Esophagus muscularis mucosa (tissue), 4 donors: ENCODE measurements at regions not wholly inside any gene's neighbourhood (a gene's known extent, or its start where the extent isn't known, plus 50 kb on each side); places are given as distances from the start of the nearest gene placed in this dataset.

Source experiments
- DNase-seq: peaks from one replicate; pipeline ENCODE4 v3.0.0-alpha.2; 2017; ENCODE audit errors: extremely low spot score
- H3K27ac ChIP-seq, 4 donors: fragments of 200-600 bp; sonication (generic); replicated peaks in 1 of 4; 1 replicate in 3 of 4; 2 replicates in 1 of 4; pipeline ENCODE4 v1.5.1; 2016 to 2019; ENCODE audit warnings: mild to moderate bottlenecking in 1 of 4
- H3K27me3 ChIP-seq, 4 donors: fragments of 200-600 bp; sonication (generic); one replicate each; pipeline versions ENCODE4 v1.5.1 to v1.6.0; 2016 to 2019
- H3K36me3 ChIP-seq, 4 donors: fragments of 200-600 bp; sonication (generic); one replicate each; pipeline ENCODE4 v1.5.1; 2016 to 2019
- H3K4me1 ChIP-seq, 4 donors: fragments of 200-600 bp; sonication (generic); one replicate each; pipeline ENCODE4 v1.5.1; 2016 to 2019
- H3K4me3 ChIP-seq, 4 donors: fragments of 200-600 bp; sonication (generic); 1 replicate in 2 of 4; 2 replicates in 2 of 4; pipeline ENCODE4 v1.5.1; 2016 to 2019; ENCODE audit warnings: mild to moderate bottlenecking in 4 of 4, moderate library complexity in 1 of 4
- H3K9me3 ChIP-seq, 4 donors: fragments of 200-600 bp; sonication (generic); 1 replicate in 3 of 4; 2 replicates in 1 of 4; pipeline ENCODE4 v1.5.1; 2016 to 2019
- CTCF ChIP-seq, 3 experiments: fragments of 200-600 bp in 2 of 3; fragments of 450-650 bp in 1 of 3; sonication (generic) in 2 of 3; IDR thresholded peaks; one replicate each; pipeline ENCODE4 v1.5.1; 2017 to 2019; ENCODE audit warnings: antibody characterized with exemption in 3 of 3, mild to moderate bottlenecking in 2 of 3, moderate library complexity in 1 of 3
- EP300 ChIP-seq: sonication (generic); formaldehyde crosslinking; IDR thresholded peaks from one replicate; pipeline ENCODE4 v1.6.1; 2017; ENCODE audit warnings: antibody characterized with exemption
- POLR2A ChIP-seq: fragments of 450-650 bp; IDR thresholded peaks from one replicate; pipeline ENCODE4 v1.6.1; 2017; ENCODE audit warnings: antibody characterized with exemption, moderate library complexity, mild to moderate bottlenecking, low read depth
- POLR2AphosphoS5 ChIP-seq, 2 donors: sonication (generic); formaldehyde crosslinking; IDR thresholded peaks; one replicate each; pipeline ENCODE4 v1.6.1; 2017; ENCODE audit warnings: antibody characterized with exemption in 2 of 2
- WGBS: methylation state at CpG from one replicate; pipeline ENCODE4 v1.1.5; 2018; 5-methylcytosine and 5-hydroxymethylcytosine counted together
- intact Hi-C: fragments of 100-400 bp; cut with DNase I; formaldehyde crosslinking; loops from one replicate; pipeline ENCODE4 v1.15.1; 2023

DNA sequence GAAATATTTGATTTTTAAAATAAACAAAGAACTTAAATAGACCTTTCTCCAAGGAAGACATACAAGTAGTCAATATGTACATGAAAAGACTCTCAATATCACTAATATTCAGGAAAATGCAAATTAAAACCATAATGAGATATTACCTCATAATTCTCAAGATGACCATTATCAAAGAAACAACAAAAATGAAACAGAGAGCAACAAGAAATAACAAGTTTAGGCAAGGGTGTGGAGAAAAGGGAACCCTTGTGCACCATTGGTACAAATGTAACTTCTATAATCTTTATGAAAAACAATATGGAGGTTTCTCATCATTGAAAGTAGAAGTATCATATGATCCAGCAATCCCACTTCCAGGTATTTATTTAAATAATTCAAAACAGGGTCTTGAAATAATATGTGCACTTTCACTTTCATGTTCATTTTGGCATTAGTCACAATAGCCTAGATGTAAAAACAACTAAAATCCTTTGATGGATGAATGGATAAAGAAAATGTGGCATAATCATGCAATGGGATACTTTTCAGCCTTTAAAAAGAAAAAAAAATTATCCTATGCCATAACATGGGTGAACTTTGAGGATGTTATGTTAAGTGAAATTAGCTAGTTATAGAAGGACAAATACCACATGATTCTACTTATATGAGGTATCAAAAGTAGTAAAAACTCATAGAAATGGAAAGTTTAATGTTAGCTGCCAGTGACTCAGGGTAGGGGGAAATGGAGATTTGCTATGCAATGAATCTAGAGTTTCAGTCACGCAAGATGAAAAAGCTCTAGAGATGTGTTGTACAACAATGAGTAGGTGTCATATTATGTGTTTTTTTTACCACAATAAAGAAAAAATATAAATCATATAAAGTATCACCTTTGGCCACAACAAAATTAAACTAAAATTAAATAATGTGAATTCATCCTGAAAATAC, 114.5 kb upstream of the LYPLAL1 start:
- DNase-seq = no peak
- Histone ChIP-seq H3K4me1 (no peaks in the 10 kb centered on the region), H3K9me3 (no peaks in the 10 kb centered on the region), H3K4me3 (no peak overlapping the region), H3K27ac (no peak overlapping the region), H3K27me3 (no peaks in the 10 kb centered on the region), H3K36me3 (no peaks in the 10 kb centered on the region)
- 97% methylated on average over 1 of the region's 1 CpG for WGBS
- intact Hi-C loops = no loop called here
- TF ChIP-seq CTCF (IDR thresholded peaks at IDR 0.05) (no peak), EP300 (no peak), POLR2AphosphoS5 (IDR thresholded peaks at IDR 0.05) (no peak), POLR2A (no peak)

- WGBS = 84% methylated on average over 5 of the region's 5 CpGs
- Histone ChIP-seq H3K9me3 (no peaks in the 10 kb centered on the region), H3K4me3 (no peak overlapping the region), H3K36me3 (no peaks in the 10 kb centered on the region), H3K4me1 (no peaks in the 10 kb centered on the region), H3K27me3 (no peaks in the 10 kb centered on the region), H3K27ac (no peak overlapping the region)
- DNase-seq = no peak
- TF ChIP-seq POLR2AphosphoS5 (IDR thresholded peaks at IDR 0.05) = no peak
- TF ChIP-seq CTCF (IDR thresholded peaks at IDR 0.05) = no peak
- no peak for TF ChIP-seq EP300
- no peak for TF ChIP-seq POLR2A
- intact Hi-C loops = loop anchor here (10.0 kb wide), 1 partner anchor 716 kb away; the partner anchor contains the start of gene TGFB2
Measured at GRCh38 chr1:219060798-219061197, 112.9 kb upstream of the LYPLAL1 start.

DNA sequence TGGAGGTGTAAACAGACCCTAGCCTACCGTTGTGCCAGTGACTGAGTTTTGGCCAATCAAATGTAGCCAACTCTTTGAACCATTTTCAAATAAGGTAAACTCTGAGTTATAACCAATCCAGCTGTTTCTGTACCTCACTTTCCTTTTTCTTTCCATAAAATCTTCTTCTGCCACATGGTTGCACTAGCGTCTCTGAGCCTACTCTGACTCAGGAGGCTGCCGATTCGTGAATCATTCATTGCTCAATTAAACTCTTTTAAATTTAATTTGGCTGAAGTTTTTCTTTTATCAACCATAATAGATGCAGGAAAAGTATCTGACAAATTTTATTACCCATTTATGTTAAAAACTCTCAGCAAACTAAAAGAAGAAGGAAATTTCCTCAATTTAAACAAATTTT, 111.5 kb upstream of the LYPLAL1 start:
- peaks cover 0 to 14% (median 8%) of the 10 kb centered on the region in 4 donors for H3K4me1 ChIP-seq
- WGBS = 70% methylated on average over 4 of the region's 4 CpGs
- H3K27ac ChIP-seq = no peak overlapping the region
- no peaks in the 10 kb centered on the region for H3K27me3 ChIP-seq
- H3K4me3 ChIP-seq = no peak overlapping the region
- TF ChIP-seq POLR2AphosphoS5 (IDR thresholded peaks at IDR 0.05) (no peak), CTCF (IDR thresholded peaks at IDR 0.05) (no peak), POLR2A (no peak), EP300 (no peak)
- no peak for DNase-seq
- H3K36me3 ChIP-seq = no peaks in the 10 kb centered on the region
- no peaks in the 10 kb centered on the region for H3K9me3 ChIP-seq
- intact Hi-C loops = loop anchor here (10.0 kb wide), 1 partner anchor 717 kb away; the partner anchor contains the start of gene TGFB2

GRCh38 chr1:219066098-219066497, 107.6 kb upstream of the LYPLAL1 start:
- Histone ChIP-seq H3K4me3 (no peak overlapping the region), H3K36me3 (no peaks in the 10 kb centered on the region), H3K27me3 (no peaks in the 10 kb centered on the region), H3K27ac (no peak overlapping the region), H3K4me1 (peaks cover 0 to 15% (median 9%) of the 10 kb centered on the region in 4 donors), H3K9me3 (no peaks in the 10 kb centered on the region)
- intact Hi-C loops = loop anchor here (10.0 kb wide), 1 partner anchor 721 kb away; the partner anchor contains the start of gene TGFB2
- DNase-seq = no peak
- 91% methylated on average over 1 of the region's 1 CpG for WGBS
- TF ChIP-seq POLR2A = no peak
- TF ChIP-seq EP300 = no peak
- TF ChIP-seq POLR2AphosphoS5 (IDR thresholded peaks at IDR 0.05) = no peak
- no peak for TF ChIP-seq CTCF (IDR thresholded peaks at IDR 0.05)
